Gastroesophageal sphincter (tissue), 4 donors: ENCODE measurements at regions not wholly inside any gene's neighbourhood (a gene's known extent, or its start where the extent isn't known, plus 50 kb on each side); places are given as distances from the start of the nearest gene placed in this dataset.

ENCODE experiments used
- ATAC-seq: fragments of 150-250 bp; one replicate; pipeline ENCODE4 v1.9.1; 2016; ENCODE audit warnings: mild to moderate bottlenecking, moderate library complexity
- H3K27ac ChIP-seq, 4 donors: fragments of 200-600 bp; sonication (generic) in 3 of 4; 1 replicate in 3 of 4; 2 replicates in 1 of 4; pipeline ENCODE4 v1.5.1; 2016 to 2019
- H3K27me3 ChIP-seq: fragments of 200-600 bp; sonication (generic); one replicate; pipeline ENCODE4 v1.5.1; 2019
- H3K36me3 ChIP-seq, 2 donors: fragments of 200-600 bp; sonication (generic); one replicate each; pipeline ENCODE4 v1.5.1; 2019; ENCODE audit warnings: control low read depth in 1 of 2
- H3K4me1 ChIP-seq, 3 donors: fragments of 200-600 bp; sonication (generic); 1 replicate in 2 of 3; 2 replicates in 1 of 3; pipeline ENCODE4 v1.5.1; 2016 to 2019; ENCODE audit warnings: control low read depth in 2 of 3
- H3K4me3 ChIP-seq, 2 donors: fragments of 200-600 bp; sonication (generic); one replicate each; pipeline ENCODE4 v1.5.1; 2019; ENCODE audit warnings: mild to moderate bottlenecking in 1 of 2, moderate library complexity in 1 of 2
- H3K9me3 ChIP-seq, 3 donors: fragments of 200-600 bp; sonication (generic); one replicate each; pipeline ENCODE4 v1.5.1; 2017 to 2019; ENCODE audit warnings: control low read depth in 2 of 3
- CTCF ChIP-seq, 4 experiments: fragments of 200-600 bp in 2 of 4; fragments of 450-650 bp in 2 of 4; sonication (generic) in 1 of 4; IDR thresholded peaks; one replicate each; pipeline ENCODE4 v1.5.1; 2017 to 2019; ENCODE audit warnings: antibody characterized with exemption in 4 of 4, mild to moderate bottlenecking in 2 of 4, moderate library complexity in 2 of 4
- EP300 ChIP-seq: sonication (generic); formaldehyde crosslinking; IDR thresholded peaks from one replicate; pipeline ENCODE4 v1.6.1; 2017; ENCODE audit warnings: antibody characterized with exemption, mild to moderate bottlenecking
- POLR2A ChIP-seq, 2 donors: fragments of 450-650 bp; IDR thresholded peaks; one replicate each; pipeline ENCODE4 v1.6.1; 2017; ENCODE audit warnings: antibody characterized with exemption in 2 of 2, mild to moderate bottlenecking in 2 of 2, moderate library complexity in 1 of 2
- POLR2AphosphoS5 ChIP-seq: sonication (generic); formaldehyde crosslinking; IDR thresholded peaks from one replicate; pipeline ENCODE4 v1.6.1; 2017; ENCODE audit warnings: antibody characterized with exemption
- WGBS, 2 donors: methylation state at CpG; one replicate each; pipeline ENCODE4 v1.1.5; 2018; ENCODE audit warnings: low coverage in 1 of 2; 5-methylcytosine and 5-hydroxymethylcytosine counted together

GRCh38 chr13:73466561-73466960, 407.8 kb downstream of the KLF5 start:
- Histone ChIP-seq H3K36me3 (no peaks in the 10 kb centered on the region), H3K27me3 (no peaks in the 10 kb centered on the region), H3K27ac (no peak overlapping the region), H3K4me3 (no peak overlapping the region), H3K9me3 (no peaks in the 10 kb centered on the region), H3K4me1 (no peaks in the 10 kb centered on the region)
- TF ChIP-seq EP300 (no peak), POLR2A (IDR thresholded peaks at IDR 0.05) (no peak), CTCF (IDR thresholded peaks at IDR 0.05) (no peak), POLR2AphosphoS5 (no peak)
- WGBS, 2 donors = 55 to 71% methylated on average over 4 of the region's 4 CpGs
- ATAC-seq = no peak

- H3K9me3 ChIP-seq = no peaks in the 10 kb centered on the region
- H3K4me1 ChIP-seq = no peaks in the 10 kb centered on the region
- H3K27ac ChIP-seq = no peak overlapping the region
- no peaks in the 10 kb centered on the region for H3K27me3 ChIP-seq
- no peaks in the 10 kb centered on the region for H3K36me3 ChIP-seq
- WGBS, 2 donors = 53 to 67% methylated on average over 2 to 3 of the region's 3 CpGs
- no peak for ATAC-seq
- TF ChIP-seq POLR2AphosphoS5 = no peak
- TF ChIP-seq CTCF (IDR thresholded peaks at IDR 0.05) = no peak
- TF ChIP-seq EP300 = no peak
- TF ChIP-seq POLR2A (IDR thresholded peaks at IDR 0.05) = no peak
- no peak overlapping the region for H3K4me3 ChIP-seq
Observed at GRCh38 chr13:73465617-73465971, 406.8 kb downstream of the KLF5 start.

GRCh38 chr13:73464758-73465616, 406.2 kb downstream of the KLF5 start:
- no peaks in the 10 kb centered on the region for H3K27me3 ChIP-seq
- no peak overlapping the region for H3K4me3 ChIP-seq
- no peaks in the 10 kb centered on the region for H3K36me3 ChIP-seq
- no peaks in the 10 kb centered on the region for H3K9me3 ChIP-seq
- TF ChIP-seq POLR2AphosphoS5 (no peak), POLR2A (IDR thresholded peaks at IDR 0.05) (no peak), EP300 (no peak), CTCF (IDR thresholded peaks at IDR 0.05) (no peak)
- H3K4me1 ChIP-seq = no peaks in the 10 kb centered on the region
- no peak overlapping the region for H3K27ac ChIP-seq
- WGBS, 2 donors = 46 to 50% methylated on average over 5 of the region's 5 CpGs
- no peak for ATAC-seq

- WGBS, 2 donors = 81 to 90% methylated on average over 4 of the region's 4 CpGs
Observed at GRCh38 chr13:73462241-73462640, 403.4 kb downstream of the KLF5 start.

More at GRCh38 chr13:73462241-73462640, 403.4 kb downstream of the KLF5 start:
- no peak for ATAC-seq
- H3K4me1 ChIP-seq = no peaks in the 10 kb centered on the region
- H3K27me3 ChIP-seq = no peaks in the 10 kb centered on the region
- H3K4me3 ChIP-seq = no peak overlapping the region
- TF ChIP-seq CTCF (IDR thresholded peaks at IDR 0.05) = no peak
- TF ChIP-seq EP300 = no peak
- no peak for TF ChIP-seq POLR2AphosphoS5
- TF ChIP-seq POLR2A (IDR thresholded peaks at IDR 0.05) = no peak
- H3K27ac ChIP-seq = no peak overlapping the region
- H3K36me3 ChIP-seq = no peaks in the 10 kb centered on the region
- no peaks in the 10 kb centered on the region for H3K9me3 ChIP-seq
